C4-2B (cell line): ENCODE measurements at regions not wholly inside any gene's neighbourhood (a gene's known extent, or its start where the extent isn't known, plus 50 kb on each side); places are given as distances from the start of the nearest gene placed in this dataset.

Experiments
- ZFX ChIP-seq: fragments of 450-650 bp; IDR thresholded peaks from 2 replicates; pipeline ENCODE4 v1.6.1; 2017
- TF ChIP-seq, protein P1 (sequence below): fragments of 450-650 bp; conservative IDR thresholded peaks from 2 replicates; pipeline ENCODE4 v1.5.1; 2017; ENCODE audit warnings: mild to moderate bottlenecking

DNA sequence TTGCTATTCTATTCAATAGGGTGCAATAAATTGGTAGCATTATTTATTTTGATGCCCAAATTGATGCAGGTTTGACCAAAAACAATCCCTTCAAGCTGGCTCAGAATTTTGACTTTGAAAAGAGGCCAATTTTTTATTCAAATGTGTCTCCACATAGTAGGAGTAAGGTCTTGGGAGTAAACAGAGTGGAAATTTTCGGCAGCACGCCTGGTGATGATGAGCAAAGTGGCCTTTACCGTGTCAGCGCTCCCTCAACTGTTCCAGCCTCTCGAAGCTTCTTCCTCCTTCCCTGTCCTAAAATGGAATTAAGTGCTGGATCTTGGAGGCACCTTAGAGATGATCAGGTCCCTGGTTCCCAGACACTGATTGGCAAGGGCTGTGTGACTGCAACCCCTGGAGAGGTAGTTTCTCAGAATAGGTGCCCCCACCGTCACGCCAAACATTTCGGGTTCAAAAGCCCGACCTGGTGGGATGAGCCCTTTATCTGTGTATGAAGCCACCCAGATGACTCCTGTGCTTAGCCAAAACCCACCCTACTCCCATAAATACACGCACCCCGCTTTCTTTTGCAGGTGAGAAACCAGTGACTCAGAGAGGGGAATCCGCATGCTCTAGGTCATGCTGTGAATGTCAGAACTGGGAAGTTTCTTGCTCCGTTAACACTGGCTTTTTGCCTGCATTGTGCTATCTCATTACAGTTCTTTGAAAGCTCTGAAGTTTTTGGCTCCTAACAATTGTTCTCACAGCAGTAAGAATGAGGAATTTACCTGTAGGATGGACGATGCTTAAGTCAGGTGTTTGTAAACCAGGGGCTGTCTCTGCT lies 89.1 kb downstream of the CRYGS start:
- TF ChIP-seq, protein P1, sequence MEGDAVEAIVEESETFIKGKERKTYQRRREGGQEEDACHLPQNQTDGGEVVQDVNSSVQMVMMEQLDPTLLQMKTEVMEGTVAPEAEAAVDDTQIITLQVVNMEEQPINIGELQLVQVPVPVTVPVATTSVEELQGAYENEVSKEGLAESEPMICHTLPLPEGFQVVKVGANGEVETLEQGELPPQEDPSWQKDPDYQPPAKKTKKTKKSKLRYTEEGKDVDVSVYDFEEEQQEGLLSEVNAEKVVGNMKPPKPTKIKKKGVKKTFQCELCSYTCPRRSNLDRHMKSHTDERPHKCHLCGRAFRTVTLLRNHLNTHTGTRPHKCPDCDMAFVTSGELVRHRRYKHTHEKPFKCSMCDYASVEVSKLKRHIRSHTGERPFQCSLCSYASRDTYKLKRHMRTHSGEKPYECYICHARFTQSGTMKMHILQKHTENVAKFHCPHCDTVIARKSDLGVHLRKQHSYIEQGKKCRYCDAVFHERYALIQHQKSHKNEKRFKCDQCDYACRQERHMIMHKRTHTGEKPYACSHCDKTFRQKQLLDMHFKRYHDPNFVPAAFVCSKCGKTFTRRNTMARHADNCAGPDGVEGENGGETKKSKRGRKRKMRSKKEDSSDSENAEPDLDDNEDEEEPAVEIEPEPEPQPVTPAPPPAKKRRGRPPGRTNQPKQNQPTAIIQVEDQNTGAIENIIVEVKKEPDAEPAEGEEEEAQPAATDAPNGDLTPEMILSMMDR = no peak
- no peak for TF ChIP-seq ZFX
